RWPE2 (cell line): ENCODE measurements at regions not wholly inside any gene's neighbourhood (a gene's known extent, or its start where the extent isn't known, plus 50 kb on each side); places are given as distances from the start of the nearest gene placed in this dataset.
"Not testable (repeated sequence)": the region's sequence is repeated elsewhere in the genome, so short reads cannot be mapped to it uniquely, and the experiment has no call there.

Experiments
- ATAC-seq: fragments of 200-7000 bp; cut with Tn5 transposase; 3 replicates; pipeline ENCODE4 v1.9.1; 2021; ENCODE audit warnings: low read depth
- DNase-seq: peaks from one replicate; pipeline ENCODE4 v3.0.0-alpha.2; 2020; ENCODE audit warnings: low spot score
- H3K27ac ChIP-seq: fragments of 450-650 bp; 2 replicates; pipeline ENCODE4 v1.5.1; 2017; ENCODE audit warnings: mild to moderate bottlenecking; ENCODE audit not compliant: poor library complexity, severe bottlenecking
- H3K27me3 ChIP-seq: fragments of 250-450 bp; sonication (Bioruptor Pico); 2 replicates; pipeline ENCODE4 v1.5.1; 2021; ENCODE audit warnings: mild to moderate bottlenecking, moderate library complexity; ENCODE audit not compliant: insufficient read depth, poor library complexity, severe bottlenecking
- H3K36me3 ChIP-seq: fragments of 250-450 bp; sonication (Bioruptor Pico); 2 replicates; pipeline ENCODE4 v1.5.1; 2020; ENCODE audit warnings: low read depth, mild to moderate bottlenecking, moderate library complexity
- H3K4me1 ChIP-seq: fragments of 250-450 bp; sonication (Bioruptor Pico); 2 replicates; pipeline ENCODE4 v1.5.1; 2021; ENCODE audit warnings: mild to moderate bottlenecking, moderate library complexity; ENCODE audit not compliant: insufficient read depth, poor library complexity, severe bottlenecking
- H3K4me3 ChIP-seq: fragments of 250-450 bp; sonication (Bioruptor Pico); 2 replicates; pipeline ENCODE4 v1.5.1; 2021; ENCODE audit warnings: mild to moderate bottlenecking, moderate library complexity; ENCODE audit not compliant: severe bottlenecking
- H3K9me3 ChIP-seq: fragments of 250-450 bp; sonication (Bioruptor Pico); 2 replicates; pipeline ENCODE4 v1.5.1; 2021; ENCODE audit warnings: mild to moderate bottlenecking, moderate library complexity; ENCODE audit not compliant: severe bottlenecking
- CTCF ChIP-seq: fragments of 450-650 bp; IDR thresholded peaks from one replicate; pipeline ENCODE4 v1.5.1; 2017; ENCODE audit warnings: mild to moderate bottlenecking, moderate library complexity; ENCODE audit not compliant: poor library complexity, severe bottlenecking

GRCh38 chr3:98690876-98691275, 72.3 kb upstream of the ST3GAL6 start:
- no peak for TF ChIP-seq CTCF
- no peaks in the 10 kb centered on the region for H3K36me3 ChIP-seq
- H3K27ac ChIP-seq = peak overlapping the region; percentile 41
- 0 out of 3 replicates have a peak, but pooled peaks have one; percentile 21 for ATAC-seq
- no peak for DNase-seq
- no peak overlapping the region for H3K4me3 ChIP-seq
- H3K9me3 ChIP-seq = no peaks in the 10 kb centered on the region
- peaks cover under 1% of the 10 kb centered on the region for H3K4me1 ChIP-seq
- H3K27me3 ChIP-seq = no peaks in the 10 kb centered on the region

- peaks cover 5% of the 10 kb centered on the region for H3K4me1 ChIP-seq
- no peak overlapping the region for H3K4me3 ChIP-seq
- no peaks in the 10 kb centered on the region for H3K9me3 ChIP-seq
- ATAC-seq (no peak), DNase-seq (no peak)
- TF ChIP-seq CTCF = no peak
- H3K36me3 ChIP-seq = no peaks in the 10 kb centered on the region
- no peaks in the 10 kb centered on the region for H3K27me3 ChIP-seq
- no peak overlapping the region for H3K27ac ChIP-seq
These were observed 71.2 kb upstream of the ST3GAL6 start for GRCh38 chr3:98691897-98692296.

- no peak for DNase-seq
- Histone ChIP-seq H3K4me1 (peaks cover 5% of the 10 kb centered on the region), H3K27me3 (no peaks in the 10 kb centered on the region), H3K4me3 (no peak overlapping the region), H3K36me3 (no peaks in the 10 kb centered on the region), H3K27ac (no peak overlapping the region), H3K9me3 (no peaks in the 10 kb centered on the region)
- no peak for TF ChIP-seq CTCF
- no peak for ATAC-seq
These were observed 70.2 kb upstream of the ST3GAL6 start for GRCh38 chr3:98692787-98693473.

GRCh38 chr3:98695796-98696195, 67.3 kb upstream of the ST3GAL6 start:
- no peak for TF ChIP-seq CTCF
- DNase-seq (no peak), ATAC-seq (peak; percentile 44; the same call in 1 of the 3 replicates)
- peak overlapping the region; percentile 63 for H3K27ac ChIP-seq
- H3K4me1 ChIP-seq = peaks cover 5% of the 10 kb centered on the region
- no peaks in the 10 kb centered on the region for H3K9me3 ChIP-seq
- H3K4me3 ChIP-seq = no peak overlapping the region
- H3K36me3 ChIP-seq = no peaks in the 10 kb centered on the region
- H3K27me3 ChIP-seq = no peaks in the 10 kb centered on the region

GRCh38 chr3:98696296-98696695, 66.8 kb upstream of the ST3GAL6 start:
- H3K36me3 ChIP-seq, H3K27me3 ChIP-seq, H3K4me1 ChIP-seq, ATAC-seq, DNase-seq, H3K4me3 ChIP-seq, H3K9me3 ChIP-seq: not testable (repeated sequence)
- H3K27ac ChIP-seq = peak overlapping the region; percentile 63
